H1 (cell line): ENCODE measurements at regions not wholly inside any gene's neighbourhood (a gene's known extent, or its start where the extent isn't known, plus 50 kb on each side); places are given as distances from the start of the nearest gene placed in this dataset.

Source experiments
- CTCF ChIA-PET: fragments of 300-600 bp; sonication (Branson Sonifier 250); formaldehyde crosslinking; loops from one replicate; lab custom pipeline; 2021; ENCODE audit not compliant: partially characterized antibody; lab: Charles Lee
- POLR2A ChIA-PET: fragments of 300-600 bp; sonication (Branson Sonifier 250); formaldehyde crosslinking; loops from one replicate; lab custom pipeline; 2021; ENCODE audit warnings: inconsistent platforms; ENCODE audit not compliant: partially characterized antibody; lab: Charles Lee
- DNase-seq, 2 experiments: peaks; one replicate each; pipeline versions ENCODE4 v3.0.0 to v3.0.0-alpha.2; 2010 to 2022; ENCODE audit warnings: low spot score in 2 of 2, low read depth in 1 of 2, mixed read lengths in 1 of 2
- FAIRE-seq: peaks from 2 replicates; lab custom pipeline; 2011; peaks lifted over from hg19 to GRCh38; lab: Jason Lieb, UNC
- H2AFZ ChIP-seq: 2 replicates; pipeline ENCODE4 v1.8.1; 2012; ENCODE audit warnings: low read length, inconsistent platforms
- H2AK5ac ChIP-seq: 2 replicates; pipeline ENCODE4 v1.6.1; 2013; ENCODE audit warnings: low read depth, low read length
- H2BK120ac ChIP-seq: replicated peaks from 2 replicates; pipeline ENCODE3; 2013; ENCODE audit warnings: low read depth, low read length, inconsistent platforms
- H2BK12ac ChIP-seq: 2 replicates; pipeline ENCODE4 v1.6.1; 2013; ENCODE audit warnings: low read depth, low read length
- H2BK15ac ChIP-seq: 2 replicates; pipeline ENCODE4 v1.6.1; 2013; ENCODE audit warnings: low read length
- H2BK20ac ChIP-seq: 2 replicates; pipeline ENCODE4 v1.6.1; 2013; ENCODE audit warnings: low read length
- H2BK5ac ChIP-seq: 2 replicates; pipeline ENCODE4 v1.6.1; 2013; ENCODE audit warnings: low read depth, low read length
- H3K14ac ChIP-seq: 2 replicates; pipeline ENCODE4 v1.6.1; 2013; ENCODE audit warnings: inconsistent platforms; ENCODE audit not compliant: insufficient read length
- H3K18ac ChIP-seq: 2 replicates; pipeline ENCODE4 v1.6.1; 2013; ENCODE audit warnings: low read length; ENCODE audit errors: extremely low read depth
- H3K23ac ChIP-seq: 2 replicates; pipeline ENCODE4 v1.6.1; 2013; ENCODE audit warnings: inconsistent platforms; ENCODE audit not compliant: insufficient read length
- H3K23me2 ChIP-seq: 2 replicates; pipeline ENCODE4 v1.6.1; 2013; ENCODE audit warnings: low read depth, low read length
- H3K27ac ChIP-seq: 2 replicates; pipeline ENCODE4 v1.6.1; 2011; ENCODE audit warnings: low read depth, low read length, inconsistent platforms
- H3K27me3 ChIP-seq, 4 experiments: replicated peaks in 1 of 4; 1 replicate in 1 of 4; 2 replicates in 3 of 4; pipeline versions ENCODE4 v1.6.1 to v1.8.1; 2011 to 2013; ENCODE audit warnings: low read length in 3 of 4, mild to moderate bottlenecking in 3 of 4, inconsistent platforms in 2 of 4, mixed read lengths in 2 of 4, moderate library complexity in 1 of 4; ENCODE audit not compliant: control insufficient read depth in 3 of 4, insufficient read depth in 3 of 4; ENCODE audit errors: extremely low read depth in 1 of 4
- H3K36me3 ChIP-seq, 4 experiments: 2 replicates each; pipeline versions ENCODE4 v1.6.1 to v1.8.1; 2011 to 2013; ENCODE audit warnings: mild to moderate bottlenecking in 4 of 4, low read length in 3 of 4, moderate library complexity in 2 of 4, control low read depth in 1 of 4, inconsistent platforms in 1 of 4; ENCODE audit not compliant: insufficient read depth in 4 of 4, control insufficient read depth in 2 of 4
- H3K4ac ChIP-seq: replicated peaks from 2 replicates; pipeline ENCODE3; 2013; ENCODE audit warnings: low read length, low read depth, mixed read lengths, inconsistent platforms; ENCODE audit not compliant: insufficient read length
- H3K4me1 ChIP-seq, 4 experiments: replicated peaks in 1 of 4; 1 replicate in 1 of 4; 2 replicates in 3 of 4; pipeline versions ENCODE4 v1.6.1 to v1.8.1; 2011 to 2013; ENCODE audit warnings: low read length in 3 of 4, inconsistent platforms in 2 of 4, mixed read lengths in 1 of 4; ENCODE audit not compliant: insufficient read depth in 4 of 4, control insufficient read depth in 3 of 4
- H3K4me2 ChIP-seq, 2 experiments: 2 replicates each; pipeline versions ENCODE4 v1.6.1 to v1.8.1; 2011 to 2013; ENCODE audit warnings: low read depth in 2 of 2, low read length in 2 of 2, control low read depth in 1 of 2, inconsistent platforms in 1 of 2, mild to moderate bottlenecking in 1 of 2; ENCODE audit not compliant: insufficient read depth in 1 of 2
- H3K4me3 ChIP-seq, 4 experiments: fragments of 200-600, 300-600 bp in 1 of 4; sonication (generic), shearing (Covaris generic), sonication (Bioruptor Twin) in 1 of 4; 2 replicates each; pipeline versions ENCODE4 v1.5.1 to v1.8.1; 2011 to 2016; ENCODE audit warnings: low read length in 4 of 4, low read depth in 3 of 4, control low read depth in 2 of 4, inconsistent platforms in 2 of 4, mild to moderate bottlenecking in 2 of 4, mixed read lengths in 1 of 4, moderate library complexity in 1 of 4; ENCODE audit not compliant: insufficient read depth in 2 of 4; ENCODE audit errors: extremely low read depth in 1 of 4
- H3K56ac ChIP-seq: replicated peaks from 2 replicates; pipeline ENCODE3; 2013; ENCODE audit warnings: low read depth, mild to moderate bottlenecking, mixed read lengths, low read length, inconsistent platforms; ENCODE audit not compliant: insufficient read length
- H3K79me1 ChIP-seq: 2 replicates; pipeline ENCODE4 v1.6.1; 2013; ENCODE audit warnings: low read depth, low read length, control low read depth
- H3K79me2 ChIP-seq, 2 experiments: 2 replicates each; pipeline versions ENCODE4 v1.6.1 to v1.8.1; 2012 to 2013; ENCODE audit warnings: low read length in 2 of 2, mild to moderate bottlenecking in 2 of 2, inconsistent platforms in 1 of 2; ENCODE audit not compliant: insufficient read depth in 2 of 2, control insufficient read depth in 1 of 2
- H3K9ac ChIP-seq, 4 experiments: replicated peaks in 1 of 4; 1 replicate in 1 of 4; 2 replicates in 3 of 4; pipeline versions ENCODE4 v1.6.1 to v1.8.1; 2011 to 2013; ENCODE audit warnings: low read depth in 3 of 4, low read length in 3 of 4, control low read depth in 2 of 4, mild to moderate bottlenecking in 2 of 4, moderate library complexity in 2 of 4, inconsistent platforms in 1 of 4; ENCODE audit errors: extremely low read depth in 1 of 4
- H3K9me3 ChIP-seq, 2 experiments: 2 replicates each; pipeline versions ENCODE4 v1.6.1 to v1.8.1; 2012 to 2013; ENCODE audit warnings: mild to moderate bottlenecking in 2 of 2, moderate library complexity in 2 of 2, control low read depth in 1 of 2, inconsistent platforms in 1 of 2, low read depth in 1 of 2, low read length in 1 of 2, mixed read lengths in 1 of 2; ENCODE audit not compliant: insufficient read depth in 2 of 2
- H4K20me1 ChIP-seq, 2 experiments: replicated peaks in 1 of 2; 2 replicates each; pipeline versions ENCODE3 to v1.8.1; 2011 to 2013; ENCODE audit warnings: inconsistent platforms in 2 of 2, low read length in 2 of 2, mild to moderate bottlenecking in 1 of 2; ENCODE audit not compliant: insufficient read depth in 2 of 2, control insufficient read depth in 1 of 2
- H4K5ac ChIP-seq: 2 replicates; pipeline ENCODE4 v1.6.1; 2013; ENCODE audit warnings: low read length, low read depth, mixed read lengths, inconsistent platforms; ENCODE audit not compliant: insufficient read length
- H4K8ac ChIP-seq: 2 replicates; pipeline ENCODE4 v1.8.0; 2013; ENCODE audit warnings: mild to moderate bottlenecking, moderate library complexity, low read length, inconsistent platforms; ENCODE audit not compliant: insufficient read depth; ENCODE audit errors: extremely low read depth
- H4K91ac ChIP-seq: replicated peaks from 2 replicates; pipeline ENCODE3; 2013; ENCODE audit warnings: low read length, mixed read lengths, inconsistent platforms; ENCODE audit not compliant: insufficient read length
- PHF8 ChIP-seq: fragments of 200-600 bp; sonication (generic); conservative IDR thresholded peaks from 2 replicates; pipeline ENCODE4 v1.7.1; 2012; ENCODE audit warnings: low read depth, mild to moderate bottlenecking, inconsistent platforms, low read length, moderate library complexity
- POLR2A ChIP-seq, 2 experiments: IDR thresholded peaks; 1 replicate in 1 of 2; 2 replicates in 1 of 2; pipeline ENCODE4 v1.6.1; 2011; ENCODE audit warnings: low read depth in 2 of 2, low read length in 2 of 2, mild to moderate bottlenecking in 2 of 2; ENCODE audit errors: control extremely low read depth in 1 of 2
- RFX5 ChIP-seq: IDR thresholded peaks from 2 replicates; pipeline ENCODE4 v1.6.1; 2011; ENCODE audit warnings: low read depth, low read length, improper control_type of control experiment, borderline replicate concordance
- SP4 ChIP-seq: IDR thresholded peaks from 2 replicates; pipeline ENCODE4 v1.6.1; 2012; ENCODE audit warnings: low read length, inconsistent platforms
- WGBS, 2 experiments: shearing (Covaris generic) in 1 of 2; methylation state at CpG; one replicate each; pipeline versions ENCODE4 v1.1.6 to v1.1.7; 2013 to 2015; ENCODE audit warnings: low lambda C conversion rate in 2 of 2, mixed read lengths in 2 of 2, inconsistent platforms in 1 of 2, low coverage in 1 of 2, missing lambda C conversion rate in 1 of 2; ENCODE audit not compliant: insufficient replicate concordance in 2 of 2, insufficient coverage in 1 of 2, insufficient read length in 1 of 2; ENCODE audit errors: extremely low coverage in 1 of 2, missing lambda C conversion rate in 1 of 2; 5-methylcytosine and 5-hydroxymethylcytosine counted together

- Histone ChIP-seq H2BK12ac (no peak overlapping the region), H3K56ac (no peak overlapping the region), H3K4ac (no peak overlapping the region), H3K4me2 (no peak overlapping the region), H3K18ac (no peak overlapping the region), H4K20me1 (peaks cover 0 to 3% of the 10 kb centered on the region in 2 experiments), H3K4me1 (no peaks in the 10 kb centered on the region), H2BK20ac (no peak overlapping the region), H3K9ac (no peak overlapping the region), H2AK5ac (no peak overlapping the region), H2BK5ac (no peak overlapping the region), H4K5ac (no peak overlapping the region), H3K79me1 (no peaks in the 10 kb centered on the region), H2BK15ac (no peak overlapping the region), H3K4me3 (no peak overlapping the region), H3K27ac (no peak overlapping the region), H3K14ac (no peak overlapping the region), H2BK120ac (no peak overlapping the region), H4K8ac (no peak overlapping the region), H3K23me2 (no peaks in the 10 kb centered on the region), H4K91ac (no peak overlapping the region), H3K23ac (no peak overlapping the region), H2AFZ (no peak overlapping the region), H3K27me3 (no peaks in the 10 kb centered on the region), H3K9me3 (no peaks in the 10 kb centered on the region), H3K79me2 (no peaks in the 10 kb centered on the region), H3K36me3 (no peaks in the 10 kb centered on the region)
- DNase-seq (no peak), FAIRE-seq (no peak)
- WGBS, 2 experiments, result 86% methylated on average over 1 of the region's 1 CpG; no CpG with 5 or more reads in 1 of the 2 experiments
- POLR2A ChIA-PET, result no interaction called here
- CTCF ChIA-PET, result interaction anchor here (1.6 kb wide), 1 partner anchor 23 kb away, joined by 3 read pairs; no protein-coding TSS in a partner anchor
- no peak for TF ChIP-seq PHF8
- TF ChIP-seq RFX5, result no peak
- TF ChIP-seq SP4, result no peak
- no peak for TF ChIP-seq POLR2A (IDR thresholded peaks at IDR 0.05; ENCODE audit: control extremely low read depth in 1 of 2, low read depth in 2 of 2, low read length in 2 of 2)
Observed at GRCh38 chr5:92106808-92107207, 723.7 kb upstream of the ARRDC3 start.
